HCT116 (cell line): ENCODE measurements at regions not wholly inside any gene's neighbourhood (a gene's known extent, or its start where the extent isn't known, plus 50 kb on each side); places are given as distances from the start of the nearest gene placed in this dataset.

Experiments
- ATAC-seq: fragments of 200-7000 bp; cut with Tn5 transposase; 2 replicates; pipeline ENCODE4 v1.9.1; 2020; ENCODE audit warnings: mild to moderate bottlenecking, moderate library complexity
- BruUV-seq: library from RNA; stranded (reverse); fragments of 400-500 nt; replicated peaks from 2 replicates; lab custom pipeline; 2021; lab: Mats Ljungman, UMichigan
- CTCF ChIA-PET: fragments of 300-600 bp; sonication (Branson Sonifier 250); formaldehyde crosslinking; loops from one replicate; lab custom pipeline; 2021; ENCODE audit warnings: antibody characterized with exemption; lab: Charles Lee
- POLR2A ChIA-PET: fragments of 300-600, 350-600 bp; sonication (Branson Sonifier 250); formaldehyde crosslinking; loops from one replicate; lab custom pipeline; 2021; ENCODE audit warnings: antibody characterized with exemption; lab: Charles Lee
- RAD21 ChIA-PET, 2 experiments: fragments of 300-600 bp; sonication (Branson Sonifier 250); formaldehyde crosslinking; loops; one replicate each; lab custom pipeline; 2023; ENCODE audit warnings: low total read pairs in 2 of 2; ENCODE audit not compliant: uncharacterized antibody in 2 of 2, unreplicated experiment in 2 of 2, low non-redundant PET in 1 of 2; lab: Charles Lee
- DNase-seq: peaks from one replicate; pipeline ENCODE4 v3.0.0-alpha.2; 2010; ENCODE audit warnings: low read depth, low spot score
- H2AFZ ChIP-seq: fragments of 200-600 bp; shearing (Covaris generic), sonication (generic); 2 replicates; pipeline ENCODE4 v1.6.1; 2017; ENCODE audit warnings: low read depth, mixed run types, mixed read lengths, antibody characterized with exemption, low read length; ENCODE audit not compliant: poor library complexity, severe bottlenecking
- H3K27ac ChIP-seq: 2 replicates; pipeline ENCODE4 v1.5.1; 2012; ENCODE audit warnings: low read depth, low read length
- H3K27me3 ChIP-seq: fragments of 200-600 bp; sonication (generic); 2 replicates; pipeline ENCODE4 v1.6.1; 2016; ENCODE audit warnings: mixed run types, low read length, mixed read lengths; ENCODE audit not compliant: insufficient read depth
- H3K36me3 ChIP-seq, 2 experiments: fragments of 200-500 bp in 1 of 2; fragments of 200-600 bp in 1 of 2; sonication (Bioruptor generic) in 1 of 2; sonication (generic) in 1 of 2; 2 replicates each; pipeline versions ENCODE4 v1.5.1 to v1.6.1; 2014 to 2016; ENCODE audit warnings: low read length in 2 of 2, inconsistent platforms in 1 of 2, mixed read lengths in 1 of 2, mixed run types in 1 of 2; ENCODE audit not compliant: insufficient read depth in 2 of 2, control insufficient read depth in 1 of 2
- H3K4me1 ChIP-seq, 2 experiments: fragments of 200-600 bp in 1 of 2; sonication (generic) in 1 of 2; 2 replicates each; pipeline versions ENCODE4 v1.5.1 to v1.6.1; 2012 to 2017; ENCODE audit warnings: low read length in 2 of 2, inconsistent platforms in 1 of 2, mild to moderate bottlenecking in 1 of 2, mixed read lengths in 1 of 2, mixed run types in 1 of 2, moderate library complexity in 1 of 2; ENCODE audit not compliant: insufficient read depth in 2 of 2, control insufficient read depth in 1 of 2
- H3K4me2 ChIP-seq: fragments of 200-600 bp; sonication (generic); 2 replicates; pipeline ENCODE4 v1.6.1; 2017; ENCODE audit warnings: mixed run types, low read length, mixed read lengths
- H3K4me3 ChIP-seq, 2 experiments: fragments of 200-600 bp in 1 of 2; sonication (generic) in 1 of 2; replicated peaks in 1 of 2; 2 replicates each; pipeline ENCODE4 v1.5.1; 2011 to 2016; ENCODE audit warnings: low read length in 2 of 2, control low read depth in 1 of 2, low read depth in 1 of 2, mild to moderate bottlenecking in 1 of 2, mixed read lengths in 1 of 2, mixed run types in 1 of 2
- H3K79me2 ChIP-seq: fragments of 200-600 bp; sonication (generic); 2 replicates; pipeline ENCODE4 v1.6.1; 2017; ENCODE audit warnings: mild to moderate bottlenecking, mixed run types, low read length, moderate library complexity, mixed read lengths; ENCODE audit not compliant: insufficient read depth
- H3K9ac ChIP-seq: fragments of 200-600 bp; sonication (generic); 2 replicates; pipeline ENCODE4 v1.6.1; 2016; ENCODE audit warnings: low read length, mixed read lengths
- H3K9me2 ChIP-seq: fragments of 200-600 bp; sonication (generic), shearing (Covaris generic); 2 replicates; pipeline ENCODE4 v1.6.1; 2017; ENCODE audit warnings: mixed run types, mild to moderate bottlenecking, moderate library complexity; ENCODE audit not compliant: insufficient read depth
- H3K9me3 ChIP-seq, 2 experiments: fragments of 200-500 bp in 1 of 2; fragments of 200-600 bp in 1 of 2; sonication (Bioruptor generic) in 1 of 2; sonication (generic) in 1 of 2; 2 replicates each; pipeline ENCODE4 v1.6.1; 2014 to 2017; ENCODE audit warnings: low read length in 2 of 2, mixed read lengths in 2 of 2, inconsistent platforms in 1 of 2, low read depth in 1 of 2, mild to moderate bottlenecking in 1 of 2, mixed run types in 1 of 2, moderate library complexity in 1 of 2; ENCODE audit not compliant: control insufficient read depth in 1 of 2, insufficient read depth in 1 of 2
- H4K20me1 ChIP-seq: fragments of 200-600 bp; sonication (generic), shearing (Covaris generic); 2 replicates; pipeline ENCODE4 v1.6.1; 2017; ENCODE audit warnings: mixed run types, mild to moderate bottlenecking, moderate library complexity; ENCODE audit not compliant: insufficient read depth
- CEBPB ChIP-seq: IDR thresholded peaks from 2 replicates; pipeline ENCODE4 v1.6.1; 2012; ENCODE audit warnings: low read depth
- EGR1 ChIP-seq: IDR thresholded peaks from 2 replicates; pipeline ENCODE4 v1.6.1; 2012; ENCODE audit warnings: low read depth
- FOSL1 ChIP-seq: IDR thresholded peaks from 2 replicates; pipeline ENCODE4 v1.6.1; 2012; ENCODE audit warnings: low read depth
- POLR2AphosphoS5 ChIP-seq: IDR thresholded peaks from 2 replicates; pipeline ENCODE4 v1.6.1; 2011; ENCODE audit warnings: mild to moderate bottlenecking, low read depth, low read length, moderate library complexity
- SIN3A ChIP-seq: IDR thresholded peaks from 2 replicates; pipeline ENCODE4 v1.6.1; 2012; ENCODE audit warnings: low read depth
- TCF7L2 ChIP-seq: IDR thresholded peaks from 2 replicates; pipeline ENCODE4 v1.7.0; 2011; ENCODE audit warnings: borderline replicate concordance, inconsistent platforms; ENCODE audit not compliant: insufficient read depth, insufficient read length; ENCODE audit errors: extremely low read depth
- ZFX ChIP-seq: fragments of 450-650 bp; IDR thresholded peaks from 2 replicates; pipeline ENCODE4 v1.6.1; 2017
- ZNF274 ChIP-seq: fragments of 200-500 bp; sonication (Bioruptor generic); IDR thresholded peaks from 2 replicates; pipeline ENCODE4 v1.6.1; 2014; ENCODE audit warnings: mild to moderate bottlenecking, low read depth, low read length, inconsistent platforms
- intact Hi-C: fragments of 100-400 bp; cut with micrococcal nuclease; formaldehyde crosslinking; loops from 2 replicates; pipeline ENCODE4 v1.10.0; 2022
- TF ChIP-seq, protein P1 (sequence below): IDR thresholded peaks from 2 replicates; pipeline ENCODE4 v1.6.1; 2012; ENCODE audit warnings: low read depth
- TF ChIP-seq, protein P2 (sequence below): IDR thresholded peaks from 2 replicates; pipeline ENCODE4 v1.6.1; 2012
- TF ChIP-seq, protein P3 (sequence below): IDR thresholded peaks from 2 replicates; pipeline ENCODE4 v1.6.1; 2011; ENCODE audit warnings: mild to moderate bottlenecking, low read length, moderate library complexity; ENCODE audit not compliant: insufficient replicate concordance; ENCODE audit errors: extremely low read depth

DNA sequence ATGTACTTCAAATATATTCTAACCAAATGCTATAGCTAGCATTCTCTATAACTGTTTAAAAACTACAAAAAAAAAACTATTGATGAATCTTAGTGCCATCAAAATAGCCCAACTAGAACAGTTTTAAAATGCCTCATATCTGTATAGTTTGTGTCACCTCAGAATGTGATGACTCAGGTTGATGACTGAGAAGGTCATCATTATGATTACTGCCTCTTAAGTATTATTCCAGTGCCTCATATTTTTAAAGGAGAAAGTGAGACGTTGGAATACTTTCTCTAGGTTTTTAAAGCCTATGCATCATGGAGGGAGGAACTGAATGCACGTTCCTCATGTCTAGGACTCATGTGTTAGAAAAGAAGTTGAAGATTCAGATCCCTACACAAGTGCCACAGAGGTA is 88.2 kb downstream of the TMA16 start:
- H2AFZ ChIP-seq, result no peak overlapping the region
- no TSS peak for BruUV-seq
- H3K4me1 ChIP-seq, result no peaks in the 10 kb centered on the region
- H3K79me2 ChIP-seq, result no peaks in the 10 kb centered on the region
- no peaks in the 10 kb centered on the region for H3K27me3 ChIP-seq
- no peaks in the 10 kb centered on the region for H4K20me1 ChIP-seq
- H3K9ac ChIP-seq, result no peak overlapping the region
- intact Hi-C loops, result no loop called here
- H3K27ac ChIP-seq, result no peak overlapping the region
- no peaks in the 10 kb centered on the region for H3K36me3 ChIP-seq
- ChIA-PET POLR2A (no interaction called here), CTCF (no interaction called here), RAD21 (no interaction called here)
- ATAC-seq (no peak), DNase-seq (no peak)
- H3K4me3 ChIP-seq, result no peak overlapping the region
- TF ChIP-seq, protein P1, sequence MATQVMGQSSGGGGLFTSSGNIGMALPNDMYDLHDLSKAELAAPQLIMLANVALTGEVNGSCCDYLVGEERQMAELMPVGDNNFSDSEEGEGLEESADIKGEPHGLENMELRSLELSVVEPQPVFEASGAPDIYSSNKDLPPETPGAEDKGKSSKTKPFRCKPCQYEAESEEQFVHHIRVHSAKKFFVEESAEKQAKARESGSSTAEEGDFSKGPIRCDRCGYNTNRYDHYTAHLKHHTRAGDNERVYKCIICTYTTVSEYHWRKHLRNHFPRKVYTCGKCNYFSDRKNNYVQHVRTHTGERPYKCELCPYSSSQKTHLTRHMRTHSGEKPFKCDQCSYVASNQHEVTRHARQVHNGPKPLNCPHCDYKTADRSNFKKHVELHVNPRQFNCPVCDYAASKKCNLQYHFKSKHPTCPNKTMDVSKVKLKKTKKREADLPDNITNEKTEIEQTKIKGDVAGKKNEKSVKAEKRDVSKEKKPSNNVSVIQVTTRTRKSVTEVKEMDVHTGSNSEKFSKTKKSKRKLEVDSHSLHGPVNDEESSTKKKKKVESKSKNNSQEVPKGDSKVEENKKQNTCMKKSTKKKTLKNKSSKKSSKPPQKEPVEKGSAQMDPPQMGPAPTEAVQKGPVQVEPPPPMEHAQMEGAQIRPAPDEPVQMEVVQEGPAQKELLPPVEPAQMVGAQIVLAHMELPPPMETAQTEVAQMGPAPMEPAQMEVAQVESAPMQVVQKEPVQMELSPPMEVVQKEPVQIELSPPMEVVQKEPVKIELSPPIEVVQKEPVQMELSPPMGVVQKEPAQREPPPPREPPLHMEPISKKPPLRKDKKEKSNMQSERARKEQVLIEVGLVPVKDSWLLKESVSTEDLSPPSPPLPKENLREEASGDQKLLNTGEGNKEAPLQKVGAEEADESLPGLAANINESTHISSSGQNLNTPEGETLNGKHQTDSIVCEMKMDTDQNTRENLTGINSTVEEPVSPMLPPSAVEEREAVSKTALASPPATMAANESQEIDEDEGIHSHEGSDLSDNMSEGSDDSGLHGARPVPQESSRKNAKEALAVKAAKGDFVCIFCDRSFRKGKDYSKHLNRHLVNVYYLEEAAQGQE, result no peak
- TF ChIP-seq TCF7L2, result no peak
- no peak for TF ChIP-seq ZNF274
- TF ChIP-seq POLR2AphosphoS5, result no peak
- TF ChIP-seq FOSL1, result no peak
- TF ChIP-seq, protein P2, sequence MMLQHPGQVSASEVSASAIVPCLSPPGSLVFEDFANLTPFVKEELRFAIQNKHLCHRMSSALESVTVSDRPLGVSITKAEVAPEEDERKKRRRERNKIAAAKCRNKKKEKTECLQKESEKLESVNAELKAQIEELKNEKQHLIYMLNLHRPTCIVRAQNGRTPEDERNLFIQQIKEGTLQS, result no peak
- TF ChIP-seq CEBPB, result no peak
- no peak for TF ChIP-seq EGR1
- no peak for TF ChIP-seq ZFX
- TF ChIP-seq, protein P3, sequence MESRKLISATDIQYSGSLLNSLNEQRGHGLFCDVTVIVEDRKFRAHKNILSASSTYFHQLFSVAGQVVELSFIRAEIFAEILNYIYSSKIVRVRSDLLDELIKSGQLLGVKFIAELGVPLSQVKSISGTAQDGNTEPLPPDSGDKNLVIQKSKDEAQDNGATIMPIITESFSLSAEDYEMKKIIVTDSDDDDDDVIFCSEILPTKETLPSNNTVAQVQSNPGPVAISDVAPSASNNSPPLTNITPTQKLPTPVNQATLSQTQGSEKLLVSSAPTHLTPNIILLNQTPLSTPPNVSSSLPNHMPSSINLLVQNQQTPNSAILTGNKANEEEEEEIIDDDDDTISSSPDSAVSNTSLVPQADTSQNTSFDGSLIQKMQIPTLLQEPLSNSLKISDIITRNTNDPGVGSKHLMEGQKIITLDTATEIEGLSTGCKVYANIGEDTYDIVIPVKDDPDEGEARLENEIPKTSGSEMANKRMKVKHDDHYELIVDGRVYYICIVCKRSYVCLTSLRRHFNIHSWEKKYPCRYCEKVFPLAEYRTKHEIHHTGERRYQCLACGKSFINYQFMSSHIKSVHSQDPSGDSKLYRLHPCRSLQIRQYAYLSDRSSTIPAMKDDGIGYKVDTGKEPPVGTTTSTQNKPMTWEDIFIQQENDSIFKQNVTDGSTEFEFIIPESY, result no peak
- TF ChIP-seq SIN3A, result no peak
- no peak overlapping the region for H3K4me2 ChIP-seq
- H3K9me3 ChIP-seq, result no peaks in the 10 kb centered on the region
- no peaks in the 10 kb centered on the region for H3K9me2 ChIP-seq
